B cell (primary cell): ENCODE measurements at regions not wholly inside any gene's neighbourhood (a gene's known extent, or its start where the extent isn't known, plus 50 kb on each side); places are given as distances from the start of the nearest gene placed in this dataset.

Source experiments
- ATAC-seq: fragments of 200-7000 bp; cut with Tn5 transposase; one replicate; pipeline ENCODE4 v1.10.0; 2021; ENCODE audit warnings: low read depth, mild to moderate bottlenecking, moderate number of reproducible peaks, moderate library complexity
- CTCF ChIA-PET: fragments of 350-600 bp; sonication (Branson Sonifier 250); formaldehyde crosslinking; loops from one replicate; lab custom pipeline; 2021; ENCODE audit warnings: antibody characterized with exemption, inconsistent platforms; lab: Charles Lee
- POLR2A ChIA-PET: fragments of 350-600 bp; sonication (Branson Sonifier 250); formaldehyde crosslinking; loops from one replicate; lab custom pipeline; 2021; ENCODE audit warnings: antibody characterized with exemption; lab: Charles Lee
- DNase-seq: peaks from one replicate; pipeline ENCODE4 v3.0.0; 2013
- H2AFZ ChIP-seq: 2 replicates; pipeline ENCODE4 v1.6.1; 2012; ENCODE audit warnings: mild to moderate bottlenecking, low read depth, low read length; ENCODE audit not compliant: insufficient read depth, poor library complexity, severe bottlenecking
- H3K27ac ChIP-seq, 2 donors: 1 replicate in 1 of 2; 2 replicates in 1 of 2; pipeline ENCODE4 v1.5.1; 2012 to 2013; ENCODE audit warnings: low read length in 2 of 2, mild to moderate bottlenecking in 2 of 2, moderate library complexity in 1 of 2
- H3K27me3 ChIP-seq, 4 experiments: fragments of 200-600 bp in 1 of 4; sonication (generic) in 1 of 4; replicated peaks in 1 of 4; 1 replicate in 2 of 4; 2 replicates in 2 of 4; pipeline versions ENCODE4 v1.6.1 to v1.7.0; 2013 to 2016; ENCODE audit warnings: low read length in 3 of 4, mild to moderate bottlenecking in 2 of 4, mixed read lengths in 1 of 4, moderate library complexity in 1 of 4; ENCODE audit not compliant: insufficient read depth in 4 of 4, control insufficient read depth in 3 of 4; ENCODE audit errors: control extremely low read depth in 1 of 4
- H3K36me3 ChIP-seq, 2 experiments: replicated peaks in 1 of 2; 1 replicate in 1 of 2; 2 replicates in 1 of 2; pipeline versions ENCODE4 v1.6.1 to v1.7.1; 2013; ENCODE audit warnings: low read length in 1 of 2; ENCODE audit not compliant: insufficient read depth in 2 of 2, control insufficient read depth in 1 of 2; ENCODE audit errors: control extremely low read depth in 1 of 2, extremely low read depth in 1 of 2
- H3K4me1 ChIP-seq, 2 donors: fragments of 200-600 bp in 1 of 2; sonication (generic) in 1 of 2; 1 replicate in 1 of 2; 2 replicates in 1 of 2; pipeline versions ENCODE4 v1.5.1 to v1.6.1; 2013 to 2017; ENCODE audit warnings: low read length in 2 of 2; ENCODE audit not compliant: control insufficient read depth in 2 of 2, insufficient read depth in 2 of 2
- H3K4me2 ChIP-seq: replicated peaks from 2 replicates; pipeline ENCODE3; 2012; ENCODE audit warnings: mild to moderate bottlenecking, low read depth, low read length; ENCODE audit not compliant: poor library complexity, severe bottlenecking
- H3K4me3 ChIP-seq, 5 experiments: fragments of 200-600 bp in 1 of 5; sonication (generic) in 1 of 5; 1 replicate in 3 of 5; 2 replicates in 2 of 5; pipeline versions ENCODE4 v1.5.1 to v1.7.0; 2011 to 2016; ENCODE audit warnings: low read length in 4 of 5, mild to moderate bottlenecking in 4 of 5, low read depth in 2 of 5, control low read depth in 1 of 5, moderate library complexity in 1 of 5; ENCODE audit not compliant: insufficient read depth in 1 of 5; ENCODE audit errors: control extremely low read depth in 1 of 5, extremely low read depth in 1 of 5
- H3K79me2 ChIP-seq: fragments of 200-600 bp; sonication (generic); one replicate; pipeline ENCODE4 v1.6.0; 2016; ENCODE audit warnings: low read length; ENCODE audit not compliant: control insufficient read depth, insufficient read depth
- H3K9ac ChIP-seq: fragments of 200-600 bp; sonication (generic); 2 replicates; pipeline ENCODE4 v1.6.1; 2017; ENCODE audit warnings: mild to moderate bottlenecking, low read length, moderate library complexity
- H3K9me3 ChIP-seq, 3 donors: one replicate each; pipeline versions ENCODE4 v1.6.1 to v1.7.1; 2013; ENCODE audit warnings: low read length in 2 of 3; ENCODE audit not compliant: control insufficient read depth in 2 of 3, insufficient read depth in 1 of 3; ENCODE audit errors: control extremely low read depth in 1 of 3
- H4K20me1 ChIP-seq: 2 replicates; pipeline ENCODE4 v1.6.0; 2012; ENCODE audit warnings: mild to moderate bottlenecking, low read length; ENCODE audit not compliant: insufficient read depth, control insufficient read depth, poor library complexity, severe bottlenecking
- H3K27ac Mint-ChIP-seq: one replicate; pipeline ENCODE4 v1.8.0; 2021; ENCODE audit warnings: mixed read lengths
- H3K27me3 Mint-ChIP-seq: one replicate; pipeline ENCODE4 v1.8.0; 2021; ENCODE audit warnings: mixed read lengths
- H3K4me1 Mint-ChIP-seq: one replicate; pipeline ENCODE4 v1.8.0; 2021; ENCODE audit warnings: mixed read lengths
- H3K4me3 Mint-ChIP-seq: one replicate; pipeline ENCODE4 v1.8.0; 2021; ENCODE audit warnings: mixed read lengths
- H3K9me3 Mint-ChIP-seq: one replicate; pipeline ENCODE4 v1.8.0; 2022; ENCODE audit warnings: mixed read lengths; ENCODE audit not compliant: insufficient read depth
- CTCF ChIP-seq: fragments of 200-600 bp; IDR thresholded peaks from one replicate; pipeline ENCODE4 v1.8.0; 2022; ENCODE audit warnings: antibody characterized with exemption, mild to moderate bottlenecking
- EZH2 ChIP-seq: IDR thresholded peaks from 2 replicates; pipeline ENCODE4 v1.6.1; 2012; ENCODE audit warnings: borderline replicate concordance, low read depth, mild to moderate bottlenecking, moderate library complexity, low read length; ENCODE audit not compliant: insufficient read depth, poor library complexity, severe bottlenecking
- WGBS: methylation state at CpG from one replicate; pipeline ENCODE4 v1.1.5; 2013; ENCODE audit warnings: missing lambda C conversion rate; ENCODE audit not compliant: insufficient coverage; 5-methylcytosine and 5-hydroxymethylcytosine counted together
- intact Hi-C: fragments of 100-400 bp; cut with micrococcal nuclease; formaldehyde crosslinking; loops from one replicate; pipeline ENCODE4 v1.10.0; 2022

- peaks cover 8% of the 10 kb centered on the region for H3K27me3 Mint-ChIP-seq
- H3K36me3 ChIP-seq, result no peaks in the 10 kb centered on the region
- no peaks in the 10 kb centered on the region for H4K20me1 ChIP-seq
- H3K4me1 ChIP-seq, result peaks cover 0 to 6% of the 10 kb centered on the region in 2 donors
- ChIA-PET POLR2A (no interaction called here), CTCF (no interaction called here)
- no peak overlapping the region for H2AFZ ChIP-seq
- H3K27ac Mint-ChIP-seq, result no peak overlapping the region
- H3K79me2 ChIP-seq, result no peaks in the 10 kb centered on the region
- no peak for ATAC-seq
- DNase-seq, result no peak
- no peak overlapping the region for H3K4me3 Mint-ChIP-seq
- H3K4me1 Mint-ChIP-seq, result peaks cover 15% of the 10 kb centered on the region
- intact Hi-C loops, result no loop called here
- H3K4me3 ChIP-seq, result no peak overlapping the region
- no peaks in the 10 kb centered on the region for H3K27me3 ChIP-seq
- H3K9me3 ChIP-seq, result no peaks in the 10 kb centered on the region
- no peak overlapping the region for H3K27ac ChIP-seq
- H3K9ac ChIP-seq, result no peak overlapping the region
- TF ChIP-seq EZH2 (no peak), CTCF (no peak)
- peaks cover 2% of the 10 kb centered on the region for H3K9me3 Mint-ChIP-seq
- H3K4me2 ChIP-seq, result no peak overlapping the region
Measured at GRCh38 chr10:60578217-60578616, 188.5 kb upstream of the ANK3 start.

GRCh38 chr10:60576130-60577069 lies 186.7 kb upstream of the ANK3 start:
- CTCF ChIA-PET, result interaction anchor here (0.5 to 1.5 kb wide), 3 partner anchors 212 to 732 kb away, joined by 3 to 4 read pairs (median 3); no protein-coding TSS in a partner anchor
- no peak overlapping the region for H3K9ac ChIP-seq
- ATAC-seq (no peak), DNase-seq (no peak)
- Mint-ChIP-seq H3K27ac (no peak overlapping the region), H3K9me3 (no peaks in the 10 kb centered on the region), H3K4me1 (peaks cover 27% of the 10 kb centered on the region), H3K27me3 (peaks cover 18% of the 10 kb centered on the region), H3K4me3 (no peak overlapping the region)
- POLR2A ChIA-PET, result no interaction called here
- H3K27me3 ChIP-seq, result peaks cover 0 to 5% (median 2%) of the 10 kb centered on the region in 4 experiments
- H2AFZ ChIP-seq, result no peak overlapping the region
- H3K9me3 ChIP-seq, result no peaks in the 10 kb centered on the region
- TF ChIP-seq CTCF, result no peak
- no peak for TF ChIP-seq EZH2
- no peak overlapping the region for H3K27ac ChIP-seq
- H3K36me3 ChIP-seq, result no peaks in the 10 kb centered on the region
- no CpG with 5 or more reads among the region's 6 CpGs for WGBS
- H4K20me1 ChIP-seq, result no peaks in the 10 kb centered on the region
- H3K4me2 ChIP-seq, result no peak overlapping the region
- peaks cover 7 to 14% of the 10 kb centered on the region in 2 donors for H3K4me1 ChIP-seq
- H3K79me2 ChIP-seq, result no peaks in the 10 kb centered on the region
- no peak overlapping the region for H3K4me3 ChIP-seq
- intact Hi-C loops, result no loop called here
